ENCODE measurements at regions not wholly inside any gene's neighbourhood (a gene's known extent, or its start where the extent isn't known, plus 50 kb on each side); places are given as distances from the start of the nearest gene placed in this dataset.

DNA sequence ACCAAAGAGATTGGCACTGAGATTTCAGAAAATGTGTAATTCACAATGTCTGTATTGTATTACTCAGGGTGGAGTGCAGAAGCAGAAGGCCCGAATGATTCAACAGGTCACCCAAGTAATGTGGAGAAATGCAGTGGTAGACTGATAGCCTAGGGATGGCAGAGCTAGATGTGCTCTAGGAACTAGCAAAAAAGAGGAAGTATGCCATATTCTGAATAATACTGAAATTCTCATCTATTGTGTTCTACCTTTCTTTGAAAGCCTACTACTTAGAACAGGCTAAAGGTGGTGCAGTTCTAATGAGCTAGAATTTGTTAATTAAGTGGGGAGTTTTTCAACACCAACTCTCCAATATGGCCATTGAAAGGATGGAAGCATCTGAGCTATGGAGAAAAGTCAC lies 1449.8 kb upstream of the MIR17HG start:
- TF ChIP-seq NR3C1 (IDR thresholded peaks at IDR 0.05) (no peak), TP53 (CRISPR knock-in tag; IDR thresholded peaks at IDR 0.05) (no peak), POLR2A (IDR thresholded peaks at IDR 0.05; ENCODE audit: low read length) (no peak), RCOR1 (IDR thresholded peaks at IDR 0.05; ENCODE audit: low read depth, low read length) (no peak), HOXA7 (CRISPR knock-in tag; IDR thresholded peaks at IDR 0.05) (no peak), EP300 (IDR thresholded peaks at IDR 0.05) (no peak), CEBPB (IDR thresholded peaks at IDR 0.05) (no peak), SMC3 (IDR thresholded peaks at IDR 0.05) (no peak)
- TF ChIP-seq, protein P1, sequence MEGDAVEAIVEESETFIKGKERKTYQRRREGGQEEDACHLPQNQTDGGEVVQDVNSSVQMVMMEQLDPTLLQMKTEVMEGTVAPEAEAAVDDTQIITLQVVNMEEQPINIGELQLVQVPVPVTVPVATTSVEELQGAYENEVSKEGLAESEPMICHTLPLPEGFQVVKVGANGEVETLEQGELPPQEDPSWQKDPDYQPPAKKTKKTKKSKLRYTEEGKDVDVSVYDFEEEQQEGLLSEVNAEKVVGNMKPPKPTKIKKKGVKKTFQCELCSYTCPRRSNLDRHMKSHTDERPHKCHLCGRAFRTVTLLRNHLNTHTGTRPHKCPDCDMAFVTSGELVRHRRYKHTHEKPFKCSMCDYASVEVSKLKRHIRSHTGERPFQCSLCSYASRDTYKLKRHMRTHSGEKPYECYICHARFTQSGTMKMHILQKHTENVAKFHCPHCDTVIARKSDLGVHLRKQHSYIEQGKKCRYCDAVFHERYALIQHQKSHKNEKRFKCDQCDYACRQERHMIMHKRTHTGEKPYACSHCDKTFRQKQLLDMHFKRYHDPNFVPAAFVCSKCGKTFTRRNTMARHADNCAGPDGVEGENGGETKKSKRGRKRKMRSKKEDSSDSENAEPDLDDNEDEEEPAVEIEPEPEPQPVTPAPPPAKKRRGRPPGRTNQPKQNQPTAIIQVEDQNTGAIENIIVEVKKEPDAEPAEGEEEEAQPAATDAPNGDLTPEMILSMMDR (IDR thresholded peaks at IDR 0.05) = no peak
- TF ChIP-seq, protein P2, sequence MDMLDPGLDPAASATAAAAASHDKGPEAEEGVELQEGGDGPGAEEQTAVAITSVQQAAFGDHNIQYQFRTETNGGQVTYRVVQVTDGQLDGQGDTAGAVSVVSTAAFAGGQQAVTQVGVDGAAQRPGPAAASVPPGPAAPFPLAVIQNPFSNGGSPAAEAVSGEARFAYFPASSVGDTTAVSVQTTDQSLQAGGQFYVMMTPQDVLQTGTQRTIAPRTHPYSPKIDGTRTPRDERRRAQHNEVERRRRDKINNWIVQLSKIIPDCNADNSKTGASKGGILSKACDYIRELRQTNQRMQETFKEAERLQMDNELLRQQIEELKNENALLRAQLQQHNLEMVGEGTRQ (IDR thresholded peaks at IDR 0.05) = no peak
